Endothelial cell of umbilical vein (primary cell): ENCODE measurements at regions not wholly inside any gene's neighbourhood (a gene's known extent, or its start where the extent isn't known, plus 50 kb on each side); places are given as distances from the start of the nearest gene placed in this dataset.

Source experiments
- CTCF ChIP-seq, 2 donors: IDR thresholded peaks; 1 replicate in 1 of 2; 2 replicates in 1 of 2; pipeline ENCODE4 v1.5.1; 2011; ENCODE audit warnings: low read length in 2 of 2, mild to moderate bottlenecking in 2 of 2, moderate library complexity in 2 of 2, control low read depth in 1 of 2, inconsistent platforms in 1 of 2, low read depth in 1 of 2; ENCODE audit not compliant: insufficient read depth in 1 of 2; ENCODE audit errors: extremely low read depth in 1 of 2
- EZH2 ChIP-seq: IDR thresholded peaks from 2 replicates; pipeline ENCODE4 v1.6.1; 2012; ENCODE audit warnings: borderline replicate concordance, low read depth, mild to moderate bottlenecking, moderate library complexity, low read length, inconsistent platforms; ENCODE audit not compliant: severe bottlenecking
- JUN ChIP-seq: IDR thresholded peaks from 2 replicates; pipeline ENCODE4 v1.6.1; 2011; ENCODE audit warnings: borderline replicate concordance, low read depth; ENCODE audit not compliant: insufficient read length, insufficient read depth
- POLR2A ChIP-seq: IDR thresholded peaks from 2 replicates; pipeline ENCODE4 v1.6.1; 2012; ENCODE audit warnings: low read depth, mild to moderate bottlenecking, control low read depth, low read length
- TF ChIP-seq, protein P1 (sequence below): IDR thresholded peaks from 2 replicates; pipeline ENCODE4 v1.6.1; 2011; ENCODE audit not compliant: insufficient read depth, insufficient read length

DNA sequence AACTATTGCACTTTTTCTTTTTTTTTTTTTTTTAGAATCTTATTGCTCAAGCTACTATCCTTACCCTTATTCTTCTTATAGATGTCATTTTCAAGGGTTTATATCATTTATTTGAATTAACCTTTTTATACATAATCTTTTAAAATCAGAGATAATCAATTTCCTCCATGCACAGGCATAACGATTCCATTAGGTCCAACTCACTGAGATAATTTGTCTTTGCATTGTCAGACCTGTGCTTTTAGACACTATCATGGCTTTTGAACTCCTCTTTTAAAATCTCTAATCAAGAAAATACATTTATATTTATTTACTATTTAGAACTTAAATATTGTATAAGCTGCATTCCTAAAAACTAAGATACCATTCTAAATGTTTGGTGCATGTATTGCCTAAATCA, 1454.9 kb downstream of the ZPLD1 start:
- TF ChIP-seq CTCF (IDR thresholded peaks at IDR 0.05; ENCODE audit: extremely low read depth in 1 of 2, insufficient read depth in 1 of 2, low read depth in 1 of 2, low read length in 2 of 2) (no peak), POLR2A (no peak), EZH2 (no peak), JUN (no peak)
- TF ChIP-seq, protein P1, sequence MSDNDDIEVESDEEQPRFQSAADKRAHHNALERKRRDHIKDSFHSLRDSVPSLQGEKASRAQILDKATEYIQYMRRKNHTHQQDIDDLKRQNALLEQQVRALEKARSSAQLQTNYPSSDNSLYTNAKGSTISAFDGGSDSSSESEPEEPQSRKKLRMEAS = no peak
